Spleen (tissue), 7 donors: ENCODE measurements at regions not wholly inside any gene's neighbourhood (a gene's known extent, or its start where the extent isn't known, plus 50 kb on each side); places are given as distances from the start of the nearest gene placed in this dataset.

ENCODE experiments used
- CTCF ChIP-seq, 11 experiments: fragments of 200-600 bp in 7 of 11; fragments of 450-650 bp in 4 of 11; sonication (generic) in 4 of 11; IDR thresholded peaks in 8 of 11; conservative IDR thresholded peaks in 3 of 11; 1 replicate in 7 of 11; 2 replicates in 4 of 11; pipeline versions ENCODE4 v1.4.0 to v1.8.0; 2016 to 2021; ENCODE audit warnings: antibody characterized with exemption in 11 of 11, inconsistent platforms in 4 of 11, mild to moderate bottlenecking in 1 of 11
- POLR2A ChIP-seq, 3 donors: fragments of 450-650 bp; IDR thresholded peaks; one replicate each; pipeline ENCODE4 v1.5.1; 2017; ENCODE audit warnings: antibody characterized with exemption in 3 of 3, mild to moderate bottlenecking in 1 of 3
- POLR2AphosphoS5 ChIP-seq, 3 donors: sonication (generic); formaldehyde crosslinking; IDR thresholded peaks; one replicate each; pipeline ENCODE4 v1.5.1; 2017; ENCODE audit warnings: antibody characterized with exemption in 3 of 3
- donor health status: DM: no; HTN: no; CAD: no; lungs with moderate emphysema.
- donor health status: DM: no; HTN: no; CAD: no.
- donor health status: DM: no; HTN: no; CAD: no.

GRCh38 chr10:55266797-55267196, 465.8 kb upstream of the PCDH15 start:
- no peak for TF ChIP-seq CTCF (IDR thresholded peaks at IDR 0.05 in 8 of 11, conservative IDR thresholded peaks at IDR 0.05 in 3 of 11)
- no peak for TF ChIP-seq POLR2AphosphoS5 (IDR thresholded peaks at IDR 0.05)
- no peak for TF ChIP-seq POLR2A (IDR thresholded peaks at IDR 0.05)
